K562 (cell line): ENCODE measurements at regions not wholly inside any gene's neighbourhood (a gene's known extent, or its start where the extent isn't known, plus 50 kb on each side); places are given as distances from the start of the nearest gene placed in this dataset.

Experiments
- ATAC-seq: fragments of 200-7000 bp; cut with Tn5 transposase; 3 replicates; pipeline ENCODE4 v1.9.1; 2020; ENCODE audit warnings: moderate library complexity
- BruUV-seq: library from RNA; stranded (reverse); fragments of 400-500 nt; replicated peaks from 2 replicates; lab custom pipeline; 2021; lab: Mats Ljungman, UMichigan
- CTCF ChIA-PET: fragments of 300-600 bp; formaldehyde crosslinking; extraction: SDS; loops from one replicate; lab custom pipeline; 2021; ENCODE audit warnings: low intra/inter-chr PET ratio; lab: Yijun Ruan, JAX
- POLR2A ChIA-PET: fragments of 300-600, 350-650 bp; sonication (Branson Sonifier 250); formaldehyde crosslinking; extraction: SDS; loops from one replicate; lab custom pipeline; 2021; ENCODE audit warnings: antibody characterized with exemption, inconsistent platforms; lab: Yijun Ruan, JAX
- DNase-seq, 4 experiments: peaks; one replicate each; pipeline versions ENCODE4 v3.0.0 to v3.0.0-alpha.2; 2011 to 2018; ENCODE audit warnings: low spot score in 3 of 4, mixed read lengths in 3 of 4; ENCODE audit errors: extremely low read depth in 1 of 4
- FAIRE-seq: peaks from 2 replicates; lab custom pipeline; 2011; peaks lifted over from hg19 to GRCh38; lab: Jason Lieb, UNC
- H2AFZ ChIP-seq: 2 replicates; pipeline ENCODE4 v1.6.0; 2011; ENCODE audit warnings: low read depth, low read length, control low read depth, inconsistent platforms
- H3K27ac ChIP-seq: fragments of 200-600 bp; 3 replicates; pipeline ENCODE4 v1.8.0; 2011; ENCODE audit warnings: low read depth, mild to moderate bottlenecking, control low read depth, inconsistent platforms, low read length, moderate library complexity, mixed read lengths; ENCODE audit errors: extremely low read depth
- H3K27me3 ChIP-seq, 2 experiments: fragments of 300-600 bp in 1 of 2; 2 replicates in 1 of 2; 3 replicates in 1 of 2; pipeline versions ENCODE4 v1.6.0 to v1.8.0; 2011; ENCODE audit warnings: inconsistent platforms in 2 of 2, low read length in 2 of 2, mild to moderate bottlenecking in 1 of 2, mixed read lengths in 1 of 2, moderate library complexity in 1 of 2; ENCODE audit not compliant: control insufficient read depth in 2 of 2, insufficient read depth in 2 of 2
- H3K36me3 ChIP-seq: fragments of 300-600 bp; 3 replicates; pipeline ENCODE4 v1.8.0; 2011; ENCODE audit warnings: mild to moderate bottlenecking, low read length, inconsistent platforms; ENCODE audit not compliant: control insufficient read depth, insufficient read depth
- H3K4me1 ChIP-seq, 2 experiments: fragments of 200-600 bp in 1 of 2; replicated peaks in 1 of 2; 2 replicates in 1 of 2; 3 replicates in 1 of 2; pipeline versions ENCODE4 v1.5.1 to v1.8.0; 2011; ENCODE audit warnings: inconsistent platforms in 2 of 2, low read length in 2 of 2, mild to moderate bottlenecking in 1 of 2, mixed read lengths in 1 of 2, moderate library complexity in 1 of 2; ENCODE audit not compliant: control insufficient read depth in 2 of 2, insufficient read depth in 2 of 2
- H3K4me2 ChIP-seq: 2 replicates; pipeline ENCODE4 v1.6.1; 2011; ENCODE audit warnings: low read length, control low read depth, inconsistent platforms, mixed read lengths; ENCODE audit not compliant: insufficient read depth
- H3K4me3 ChIP-seq: fragments of 200-600 bp; sonication (generic), shearing (Covaris generic); 2 replicates; pipeline ENCODE4 v1.5.1; 2016; ENCODE audit warnings: control low read depth, inconsistent platforms
- H3K79me2 ChIP-seq: fragments of 200-600 bp; 3 replicates; pipeline ENCODE4 v1.8.0; 2011; ENCODE audit warnings: low read length, inconsistent platforms; ENCODE audit not compliant: control insufficient read depth, insufficient read depth
- H3K9ac ChIP-seq, 2 experiments: 2 replicates each; pipeline versions ENCODE4 v1.6.0 to v1.6.1; 2011; ENCODE audit warnings: low read depth in 2 of 2, low read length in 2 of 2, control low read depth in 1 of 2, inconsistent platforms in 1 of 2, mild to moderate bottlenecking in 1 of 2, mixed read lengths in 1 of 2; ENCODE audit not compliant: insufficient read depth in 1 of 2
- H3K9me1 ChIP-seq: one replicate; pipeline ENCODE4 v1.6.0; 2011; ENCODE audit warnings: inconsistent platforms, mild to moderate bottlenecking, low read length, moderate library complexity; ENCODE audit not compliant: control insufficient read depth, insufficient read depth
- H3K9me3 ChIP-seq: replicated peaks from 2 replicates; pipeline ENCODE4 v1.5.1; 2011; ENCODE audit warnings: low read depth, low read length, inconsistent platforms; ENCODE audit not compliant: control insufficient read depth, insufficient read depth
- H4K20me1 ChIP-seq: replicated peaks from 2 replicates; pipeline ENCODE4 v1.6.1; 2011; ENCODE audit warnings: low read length, inconsistent platforms, mixed read lengths; ENCODE audit not compliant: control insufficient read depth, insufficient read depth
- CEBPG ChIP-seq, 3 experiments: fragments of 200-800 bp in 1 of 3; sonication (Bioruptor generic) in 1 of 3; sonication (generic) in 1 of 3; formaldehyde crosslinking in 1 of 3; IDR thresholded peaks in 2 of 3; conservative IDR thresholded peaks in 1 of 3; 2 replicates each; pipeline versions ENCODE4 v1.6.1 to v1.8.0; 2016 to 2022; ENCODE audit warnings: missing compliant biosample characterization in 2 of 3, missing genetic modification characterization in 2 of 3, mild to moderate bottlenecking in 1 of 3, missing genetic modification reagents in 1 of 3
- CLOCK ChIP-seq: fragments of 250-450 bp; sonication (Bioruptor Pico); IDR thresholded peaks from 2 replicates; pipeline ENCODE4 v1.4.0; 2020; ENCODE audit warnings: mild to moderate bottlenecking, moderate library complexity, borderline replicate concordance
- CREM ChIP-seq: IDR thresholded peaks from 2 replicates; pipeline ENCODE4 v1.6.1; 2014; ENCODE audit warnings: antibody characterized with exemption, low read depth
- ESRRB ChIP-seq: fragments of 250-450 bp; sonication (Bioruptor Pico); IDR thresholded peaks from 2 replicates; pipeline ENCODE4 v1.5.0; 2020; ENCODE audit warnings: mild to moderate bottlenecking, moderate library complexity, borderline replicate concordance
- HES1 ChIP-seq: fragments of 450-650 bp; IDR thresholded peaks from 2 replicates; pipeline ENCODE4 v1.6.1; 2016; ENCODE audit warnings: low read depth, mild to moderate bottlenecking, moderate library complexity
- HMG20B ChIP-seq: fragments of 250-450 bp; sonication (Bioruptor Pico); IDR thresholded peaks from 2 replicates; pipeline ENCODE4 v1.5.0; 2021; ENCODE audit warnings: mild to moderate bottlenecking
- HMGXB4 ChIP-seq: sonication (generic); formaldehyde crosslinking; IDR thresholded peaks from 2 replicates; pipeline ENCODE4 v1.8.1; 2023; ENCODE audit warnings: mild to moderate bottlenecking, missing genetic modification reagents
- PYGO2 ChIP-seq: fragments of 450-650 bp; IDR thresholded peaks from 2 replicates; pipeline ENCODE4 v1.6.1; 2016; ENCODE audit warnings: mild to moderate bottlenecking, missing genetic modification characterization, moderate library complexity, missing compliant biosample characterization
- ZBTB1 ChIP-seq: sonication (generic); formaldehyde crosslinking; IDR thresholded peaks from 2 replicates; pipeline ENCODE4 v1.8.1; 2023; ENCODE audit warnings: missing genetic modification reagents, low read depth, mild to moderate bottlenecking, borderline replicate concordance
- ZNF431 ChIP-seq: sonication (generic); formaldehyde crosslinking; IDR thresholded peaks from 2 replicates; pipeline ENCODE4 v1.8.0; 2022; ENCODE audit warnings: mild to moderate bottlenecking, missing genetic modification reagents
- WGBS: fragments of 100-300 bp; shearing (Covaris generic); methylation state at CpG from one replicate; pipeline ENCODE4 v1.1.6; 2016; ENCODE audit warnings: low coverage, mixed read lengths; ENCODE audit not compliant: insufficient coverage; ENCODE audit errors: missing lambda C conversion rate; 5-methylcytosine and 5-hydroxymethylcytosine counted together
- in situ Hi-C: fragments of 300-500 bp; cut with MboI; formaldehyde crosslinking; loops from 4 replicates; pipeline ENCODE4 v1.15.0; 2018; ENCODE audit warnings: inconsistent platforms, mixed read lengths
- intact Hi-C: fragments of 100-400 bp; cut with micrococcal nuclease; formaldehyde crosslinking; loops from 2 replicates; pipeline ENCODE4 v1.14.2; 2022

- TF ChIP-seq CLOCK (CRISPR knock-in tag), result no peak
- TF ChIP-seq CREM, result no peak
- no peak for TF ChIP-seq ZBTB1 (CRISPR knock-in tag)
- no peak for TF ChIP-seq HES1
Observed at GRCh38 chr3:107315141-107315540, 62.1 kb upstream of the CCDC54 start (continued).

- Histone ChIP-seq H3K4me1 (no peaks in the 10 kb centered on the region), H3K27me3 (no peaks in the 10 kb centered on the region; a peak in 2 of 5 replicates), H2AFZ (no peak overlapping the region), H3K4me2 (no peak overlapping the region), H3K27ac (no peak overlapping the region), H3K9me3 (no peaks in the 10 kb centered on the region), H3K9me1 (no peaks in the 10 kb centered on the region), H4K20me1 (no peaks in the 10 kb centered on the region), H3K36me3 (no peaks in the 10 kb centered on the region), H3K79me2 (no peaks in the 10 kb centered on the region), H3K4me3 (no peak overlapping the region), H3K9ac (no peak overlapping the region)
- FAIRE-seq (no peak), DNase-seq (no peak), ATAC-seq (no peak)
- POLR2A ChIA-PET, result no interaction called here
- BruUV-seq, result no TSS peak
- WGBS, result 5% methylated on average over 2 of the region's 2 CpGs
- in situ Hi-C loops (no loop called here), intact Hi-C loops (no loop called here)
- CTCF ChIA-PET, result no interaction called here
- no peak for TF ChIP-seq CEBPG (CRISPR knock-in tag; IDR thresholded peaks at IDR 0.05)
- no peak for TF ChIP-seq CEBPG (tag; conservative IDR thresholded peaks at IDR 0.05 in 1 of 2, IDR thresholded peaks at IDR 0.05 in 1 of 2)
- no peak for TF ChIP-seq ZNF431 (CRISPR knock-in tag)
- no peak for TF ChIP-seq HMGXB4 (CRISPR knock-in tag)
- TF ChIP-seq PYGO2 (tag), result no peak
- TF ChIP-seq HMG20B, result no peak
- no peak for TF ChIP-seq ESRRB (CRISPR knock-in tag)
Observed at GRCh38 chr3:107323723-107324122, 53.5 kb upstream of the CCDC54 start.
